ENCODE measurements at regions not wholly inside any gene's neighbourhood (a gene's known extent, or its start where the extent isn't known, plus 50 kb on each side); places are given as distances from the start of the nearest gene placed in this dataset.
A peak's percentile ranks its signal among the peaks of the same experiment; 100 is the strongest.

- no peak overlapping the region for H3K4me2 ChIP-seq
- ChIA-PET CTCF (interaction anchor here (0.8 to 6.9 kb wide), 6 partner anchors 67 to 273 kb away, joined by 3 to 55 read pairs (median 6); no protein-coding TSS in a partner anchor), POLR2A (no interaction called here)
- no peaks in the 10 kb centered on the region for H3K27me3 ChIP-seq (ENCODE audit: insufficient read depth)
- peak overlapping the region in 1 of 2 experiments; percentile 93; a peak in 2 of 4 replicates for H3K27ac ChIP-seq (ENCODE audit: low read depth in 2 of 2, low read length in 1 of 2)
- no peak for TF ChIP-seq SMC3 (IDR thresholded peaks at IDR 0.05; ENCODE audit: low read depth, low read length)
- no peak for TF ChIP-seq ZBTB33 (IDR thresholded peaks at IDR 0.05; ENCODE audit: borderline replicate concordance, low read depth)
- no peak for TF ChIP-seq NFIC (IDR thresholded peaks at IDR 0.05; ENCODE audit: borderline replicate concordance)
- no peak for TF ChIP-seq GABPA (IDR thresholded peaks at IDR 0.05; ENCODE audit: low read depth)
- TF ChIP-seq TEAD4 (IDR thresholded peaks at IDR 0.05; ENCODE audit: borderline replicate concordance, insufficient read depth): no peak
- no peak for TF ChIP-seq EP300 (IDR thresholded peaks at IDR 0.05; ENCODE audit: borderline replicate concordance in 1 of 2, low read depth in 1 of 2, low read length in 1 of 2)
- no peak for TF ChIP-seq SIN3A (IDR thresholded peaks at IDR 0.05; ENCODE audit: borderline replicate concordance, low read depth, low read length)
- no peak for TF ChIP-seq FOXM1 (IDR thresholded peaks at IDR 0.05; ENCODE audit: low read depth)
- TF ChIP-seq NRF1 (IDR thresholded peaks at IDR 0.05; ENCODE audit: low read depth, low read length): no peak
- no peak for TF ChIP-seq TCF12 (IDR thresholded peaks at IDR 0.05)
- no peak for TF ChIP-seq POLR2AphosphoS5 (IDR thresholded peaks at IDR 0.05; ENCODE audit: low read depth, low read length)
- no peak for TF ChIP-seq ELF1 (IDR thresholded peaks at IDR 0.05)
- TF ChIP-seq USF2 (IDR thresholded peaks at IDR 0.05; ENCODE audit: borderline replicate concordance, low read depth, low read length): no peak
- TF ChIP-seq USF1 (IDR thresholded peaks at IDR 0.05; ENCODE audit: borderline replicate concordance, low read depth): no peak
- TF ChIP-seq EZH2phosphoT487 (IDR thresholded peaks at IDR 0.05; ENCODE audit: borderline replicate concordance, low read depth): no peak
- no peak for TF ChIP-seq REST (IDR thresholded peaks at IDR 0.05; ENCODE audit: low read depth, low read length)
- WGBS (ENCODE audit: low lambda C conversion rate): 80% methylated on average over 8 of the region's 9 CpGs
- no peak overlapping the region for H2AFZ ChIP-seq (ENCODE audit: low read depth)
- H3K4me1 ChIP-seq (ENCODE audit: control insufficient read depth in 1 of 2, insufficient read depth in 2 of 2, low read depth in 1 of 2, low read length in 1 of 2): peaks cover 0 to 67% of the 10 kb centered on the region in 2 experiments; a peak in 1 of 4 replicates
- no peaks in the 10 kb centered on the region for H3K9me3 ChIP-seq
- H3F3A ChIP-seq (replicated peaks; ENCODE audit: insufficient read depth): peaks cover 5% of the 10 kb centered on the region
- no peak overlapping the region for H3K9ac ChIP-seq
- peak; percentile 27 for DNase-seq
- no peaks in the 10 kb centered on the region for H3K36me3 ChIP-seq (replicated peaks in 1 of 2; ENCODE audit: control insufficient read depth in 1 of 2, insufficient read depth in 2 of 2, low read length in 1 of 2)
- no peaks in the 10 kb centered on the region for H4K20me1 ChIP-seq (ENCODE audit: insufficient read depth)
- no peak overlapping the region for H3K4me3 ChIP-seq (ENCODE audit: low read depth in 2 of 2, low read length in 1 of 2)
- H3K9me2 ChIP-seq: no peaks in the 10 kb centered on the region
- H3K79me2 ChIP-seq (ENCODE audit: insufficient read depth): no peaks in the 10 kb centered on the region
Measured at GRCh38 chr14:104290756-104291122, 152.4 kb downstream of the KIF26A start.

All from SK-N-SH (cell line).